ENCODE measurements at regions not wholly inside any gene's neighbourhood (a gene's known extent, or its start where the extent isn't known, plus 50 kb on each side); places are given as distances from the start of the nearest gene placed in this dataset.

- POLR2A ChIA-PET: no interaction called here
- no peaks in the 10 kb centered on the region for H3K36me3 ChIP-seq (ENCODE audit: control insufficient read depth, insufficient read depth, low read length)
- DNase-seq (ENCODE audit: low read depth): no peak
- H3K27me3 ChIP-seq (ENCODE audit: control insufficient read depth, insufficient read depth, low read length): no peaks in the 10 kb centered on the region
- no peak for TF ChIP-seq CTCF (IDR thresholded peaks at IDR 0.05; ENCODE audit: insufficient read depth, low read depth, low read length)
- CTCF ChIA-PET: interaction anchor here (1.1 to 3.3 kb wide), 4 partner anchors 10 to 270 kb away, joined by 4 to 13 read pairs (median 5); no protein-coding TSS in a partner anchor
- no peak overlapping the region for H3K4me3 ChIP-seq (ENCODE audit: low read depth, low read length)
Measured at GRCh38 chr12:4005851-4006430, 132.7 kb upstream of the PARP11 start.

- Histone ChIP-seq H3K36me3 (ENCODE audit: control insufficient read depth, insufficient read depth, low read length) (no peaks in the 10 kb centered on the region), H3K4me3 (ENCODE audit: low read depth, low read length) (no peak overlapping the region), H3K27me3 (ENCODE audit: control insufficient read depth, insufficient read depth, low read length) (peaks cover 2% of the 10 kb centered on the region; the same call in 1 of the 2 replicates)
- ChIA-PET CTCF (interaction anchor here (1.5 to 17.0 kb wide), 2 partner anchors 9 to 31 kb away, joined by 5 to 392 read pairs; no protein-coding TSS in a partner anchor), POLR2A (no interaction called here)
- TF ChIP-seq CTCF (IDR thresholded peaks at IDR 0.05; ENCODE audit: insufficient read depth, low read depth, low read length): no peak
- no peak for DNase-seq (ENCODE audit: low read depth)
Measured at GRCh38 chr12:4003576-4003975, 130.4 kb upstream of the PARP11 start.

- H3K36me3 ChIP-seq (ENCODE audit: control insufficient read depth, insufficient read depth, low read length): no peaks in the 10 kb centered on the region
- no peak for DNase-seq (ENCODE audit: low read depth)
- CTCF ChIA-PET: interaction anchor here (1.5 to 17.0 kb wide), 2 partner anchors 10 to 32 kb away, joined by 5 to 392 read pairs; no protein-coding TSS in a partner anchor
- peaks cover 4% of the 10 kb centered on the region; the same call in 1 of the 2 replicates for H3K27me3 ChIP-seq (ENCODE audit: control insufficient read depth, insufficient read depth, low read length)
- POLR2A ChIA-PET: no interaction called here
- no peak overlapping the region for H3K4me3 ChIP-seq (ENCODE audit: low read depth, low read length)
- TF ChIP-seq CTCF (IDR thresholded peaks at IDR 0.05; ENCODE audit: insufficient read depth, low read depth, low read length): no peak
Measured at GRCh38 chr12:4002601-4003000, 129.4 kb upstream of the PARP11 start.

- DNase-seq (ENCODE audit: low read depth): no peak
- POLR2A ChIA-PET: interaction anchor here (0.7 kb wide), 1 partner anchor 163 kb away, joined by 3 read pairs; no protein-coding TSS in a partner anchor
- CTCF ChIA-PET: interaction anchor here (17.0 kb wide), 1 partner anchor 33 kb away, joined by 392 read pairs; no protein-coding TSS in a partner anchor
- TF ChIP-seq CTCF (IDR thresholded peaks at IDR 0.05; ENCODE audit: insufficient read depth, low read depth, low read length): no peak
- Histone ChIP-seq H3K27me3 (ENCODE audit: control insufficient read depth, insufficient read depth, low read length) (peaks cover 4% of the 10 kb centered on the region; the same call in 1 of the 2 replicates), H3K4me3 (ENCODE audit: low read depth, low read length) (no peak overlapping the region), H3K36me3 (ENCODE audit: control insufficient read depth, insufficient read depth, low read length) (no peaks in the 10 kb centered on the region)
Measured at GRCh38 chr12:4001841-4002240, 128.6 kb upstream of the PARP11 start.

- H3K4me3 ChIP-seq (ENCODE audit: low read depth, low read length): no peak overlapping the region
- TF ChIP-seq CTCF (IDR thresholded peaks at IDR 0.05; ENCODE audit: insufficient read depth, low read depth, low read length): no peak
- H3K36me3 ChIP-seq (ENCODE audit: control insufficient read depth, insufficient read depth, low read length): no peaks in the 10 kb centered on the region
- no peak for DNase-seq (ENCODE audit: low read depth)
- ChIA-PET CTCF (interaction anchor here (1.1 to 17.0 kb wide), 4 partner anchors 14 to 277 kb away, joined by 3 to 392 read pairs (median 7); no protein-coding TSS in a partner anchor), POLR2A (no interaction called here)
- H3K27me3 ChIP-seq (ENCODE audit: control insufficient read depth, insufficient read depth, low read length): peaks cover 6% of the 10 kb centered on the region
Measured at GRCh38 chr12:4001031-4001430, 127.8 kb upstream of the PARP11 start.
